Sigmoid colon (tissue), 6 donors: ENCODE measurements at regions not wholly inside any gene's neighbourhood (a gene's known extent, or its start where the extent isn't known, plus 50 kb on each side); places are given as distances from the start of the nearest gene placed in this dataset.

Source experiments
- DNase-seq: peaks from one replicate; pipeline ENCODE4 v3.0.0-alpha.2; 2019
- H3K27ac ChIP-seq, 4 donors: fragments of 200-600 bp; sonication (generic); one replicate each; pipeline ENCODE4 v1.5.1; 2016 to 2019; ENCODE audit warnings: mild to moderate bottlenecking in 1 of 4
- H3K27me3 ChIP-seq, 3 donors: fragments of 200-600 bp; sonication (generic); one replicate each; pipeline ENCODE4 v1.5.1; 2019; ENCODE audit warnings: mild to moderate bottlenecking in 1 of 3
- H3K36me3 ChIP-seq, 4 donors: fragments of 200-600 bp; sonication (generic); one replicate each; pipeline ENCODE4 v1.5.1; 2016 to 2019
- H3K4me1 ChIP-seq, 4 donors: fragments of 200-600 bp; sonication (generic); one replicate each; pipeline ENCODE4 v1.5.1; 2017 to 2019
- H3K4me3 ChIP-seq, 4 donors: fragments of 200-600 bp; sonication (generic); one replicate each; pipeline ENCODE4 v1.5.1; 2017 to 2019; ENCODE audit warnings: mild to moderate bottlenecking in 2 of 4, moderate library complexity in 1 of 4
- H3K9me3 ChIP-seq, 4 donors: fragments of 200-600 bp in 3 of 4; sonication (generic) in 3 of 4; one replicate each; pipeline versions ENCODE4 v1.5.1 to v1.6.1; 2013 to 2019
- CTCF ChIP-seq, 4 experiments: fragments of 450-650 bp in 3 of 4; fragments of 200-600 bp in 1 of 4; IDR thresholded peaks; one replicate each; pipeline ENCODE4 v1.5.1; 2016 to 2019; ENCODE audit warnings: antibody characterized with exemption in 4 of 4, mild to moderate bottlenecking in 3 of 4, moderate library complexity in 2 of 4
- EP300 ChIP-seq, 4 donors: sonication (generic); formaldehyde crosslinking; IDR thresholded peaks; one replicate each; pipeline ENCODE4 v1.6.1; 2017; ENCODE audit warnings: antibody characterized with exemption in 4 of 4
- POLR2A ChIP-seq, 2 donors: fragments of 450-650 bp; IDR thresholded peaks; one replicate each; pipeline ENCODE4 v1.6.1; 2016; ENCODE audit warnings: antibody characterized with exemption in 2 of 2, mild to moderate bottlenecking in 2 of 2, moderate library complexity in 2 of 2
- POLR2AphosphoS5 ChIP-seq, 4 donors: sonication (generic); formaldehyde crosslinking; IDR thresholded peaks; one replicate each; pipeline ENCODE4 v1.6.1; 2017; ENCODE audit warnings: antibody characterized with exemption in 4 of 4
- WGBS, 2 donors: extraction: QIAGEN DNeasy Blood & Tissue Kit; methylation state at CpG; one replicate each; pipeline ENCODE4 v1.1.7; 2013; 5-methylcytosine and 5-hydroxymethylcytosine counted together
- intact Hi-C: fragments of 100-400 bp; cut with DNase I; formaldehyde crosslinking; loops from one replicate; pipeline ENCODE4 v1.15.1; 2023
- donor health status: healthy with polysubstance abuse.
- donor health status: healthy.

GRCh38 chr11:92376146-92376599 is 151.6 kb downstream of the FAT3 start:
- Histone ChIP-seq H3K27ac (no peak overlapping the region), H3K27me3 (no peaks in the 10 kb centered on the region), H3K9me3 (no peaks in the 10 kb centered on the region), H3K4me1 (no peaks in the 10 kb centered on the region), H3K4me3 (no peak overlapping the region), H3K36me3 (no peaks in the 10 kb centered on the region)
- DNase-seq = no peak
- WGBS, 2 donors = 54 to 59% methylated on average over 3 of the region's 3 CpGs
- TF ChIP-seq POLR2A (IDR thresholded peaks at IDR 0.05) = no peak
- TF ChIP-seq CTCF (IDR thresholded peaks at IDR 0.05) = no peak
- TF ChIP-seq POLR2AphosphoS5 (IDR thresholded peaks at IDR 0.05) = no peak
- TF ChIP-seq EP300 (IDR thresholded peaks at IDR 0.05) = no peak
- intact Hi-C loops = no loop called here

GRCh38 chr11:92376680-92377079 is 152.1 kb downstream of the FAT3 start:
- no peak for DNase-seq
- no peak overlapping the region for H3K4me3 ChIP-seq
- TF ChIP-seq EP300 (IDR thresholded peaks at IDR 0.05) = no peak
- no peak for TF ChIP-seq POLR2AphosphoS5 (IDR thresholded peaks at IDR 0.05)
- TF ChIP-seq CTCF (IDR thresholded peaks at IDR 0.05) = no peak
- TF ChIP-seq POLR2A (IDR thresholded peaks at IDR 0.05) = no peak
- WGBS, 2 donors = 92 to 95% methylated on average over 1 of the region's 1 CpG
- H3K9me3 ChIP-seq = no peaks in the 10 kb centered on the region
- no peaks in the 10 kb centered on the region for H3K27me3 ChIP-seq
- no peaks in the 10 kb centered on the region for H3K4me1 ChIP-seq
- H3K36me3 ChIP-seq = no peaks in the 10 kb centered on the region
- intact Hi-C loops = no loop called here
- H3K27ac ChIP-seq = no peak overlapping the region

GRCh38 chr11:92380882-92381281 is 156.3 kb downstream of the FAT3 start:
- intact Hi-C loops = no loop called here
- H3K9me3 ChIP-seq = no peaks in the 10 kb centered on the region
- 91 to 93% methylated on average over 3 of the region's 3 CpGs for WGBS, 2 donors
- no peak overlapping the region for H3K4me3 ChIP-seq
- H3K27ac ChIP-seq = no peak overlapping the region
- no peak for DNase-seq
- H3K27me3 ChIP-seq = no peaks in the 10 kb centered on the region
- H3K4me1 ChIP-seq = no peaks in the 10 kb centered on the region
- TF ChIP-seq POLR2AphosphoS5 (IDR thresholded peaks at IDR 0.05) (no peak), POLR2A (IDR thresholded peaks at IDR 0.05) (no peak), CTCF (IDR thresholded peaks at IDR 0.05) (no peak), EP300 (IDR thresholded peaks at IDR 0.05) (no peak)
- no peaks in the 10 kb centered on the region for H3K36me3 ChIP-seq

GRCh38 chr11:92382311-92382710 is 157.7 kb downstream of the FAT3 start:
- no peaks in the 10 kb centered on the region for H3K4me1 ChIP-seq
- no peak for DNase-seq
- H3K27ac ChIP-seq = no peak overlapping the region
- H3K36me3 ChIP-seq = no peaks in the 10 kb centered on the region
- TF ChIP-seq POLR2A (IDR thresholded peaks at IDR 0.05) (no peak), EP300 (IDR thresholded peaks at IDR 0.05) (no peak), CTCF (IDR thresholded peaks at IDR 0.05) (no peak), POLR2AphosphoS5 (IDR thresholded peaks at IDR 0.05) (no peak)
- intact Hi-C loops = no loop called here
- no peak overlapping the region for H3K4me3 ChIP-seq
- no peaks in the 10 kb centered on the region for H3K27me3 ChIP-seq
- no peaks in the 10 kb centered on the region for H3K9me3 ChIP-seq
- 91 to 94% methylated on average over 3 of the region's 3 CpGs for WGBS, 2 donors

GRCh38 chr11:92383430-92383829 is 158.8 kb downstream of the FAT3 start:
- DNase-seq = no peak
- Histone ChIP-seq H3K36me3 (no peaks in the 10 kb centered on the region), H3K4me3 (no peak overlapping the region), H3K9me3 (no peaks in the 10 kb centered on the region), H3K27me3 (no peaks in the 10 kb centered on the region), H3K27ac (no peak overlapping the region), H3K4me1 (no peaks in the 10 kb centered on the region)
- TF ChIP-seq POLR2AphosphoS5 (IDR thresholded peaks at IDR 0.05) (no peak), POLR2A (IDR thresholded peaks at IDR 0.05) (no peak), EP300 (IDR thresholded peaks at IDR 0.05) (no peak), CTCF (IDR thresholded peaks at IDR 0.05) (no peak)
- intact Hi-C loops = no loop called here
- 33 to 56% methylated on average over 1 of the region's 1 CpG for WGBS, 2 donors
